ENCODE measurements at regions not wholly inside any gene's neighbourhood (a gene's known extent, or its start where the extent isn't known, plus 50 kb on each side); places are given as distances from the start of the nearest gene placed in this dataset.

- POLR2A ChIA-PET = no interaction called here
- CTCF ChIA-PET = no interaction called here
- DNase-seq (ENCODE audit: low read depth, low spot score) = no peak
- TF ChIP-seq CTCF (IDR thresholded peaks at IDR 0.05; ENCODE audit: insufficient read depth, low read length, missing control alignments) = no peak
- no peak overlapping the region for H3K4me3 ChIP-seq (ENCODE audit: low read depth, low read length)
These were observed 341.9 kb upstream of the CHRM2 start for GRCh38 chr7:136526408-136527105.

GRCh38 chr7:136523571-136523970 lies 344.9 kb upstream of the CHRM2 start:
- POLR2A ChIA-PET = no interaction called here
- TF ChIP-seq CTCF (IDR thresholded peaks at IDR 0.05; ENCODE audit: insufficient read depth, low read length, missing control alignments) = no peak
- CTCF ChIA-PET = no interaction called here
- DNase-seq (ENCODE audit: low read depth, low spot score) = no peak
- no peak overlapping the region for H3K4me3 ChIP-seq (ENCODE audit: low read depth, low read length)

- ChIA-PET CTCF (no interaction called here), POLR2A (no interaction called here)
- DNase-seq (ENCODE audit: low read depth, low spot score) = no peak
- TF ChIP-seq CTCF (IDR thresholded peaks at IDR 0.05; ENCODE audit: insufficient read depth, low read length, missing control alignments) = no peak
- H3K4me3 ChIP-seq (ENCODE audit: low read depth, low read length) = no peak overlapping the region
These were observed 350.5 kb upstream of the CHRM2 start for GRCh38 chr7:136517971-136518370.

GRCh38 chr7:136514776-136515175 lies 353.7 kb upstream of the CHRM2 start:
- DNase-seq (ENCODE audit: low read depth, low spot score) = no peak
- no peak for TF ChIP-seq CTCF (IDR thresholded peaks at IDR 0.05; ENCODE audit: insufficient read depth, low read length, missing control alignments)
- ChIA-PET CTCF (no interaction called here), POLR2A (no interaction called here)
- H3K4me3 ChIP-seq (ENCODE audit: low read depth, low read length) = no peak overlapping the region

- ChIA-PET POLR2A (no interaction called here), CTCF (no interaction called here)
- no peak overlapping the region for H3K4me3 ChIP-seq (ENCODE audit: low read depth, low read length)
- TF ChIP-seq CTCF (IDR thresholded peaks at IDR 0.05; ENCODE audit: insufficient read depth, low read length, missing control alignments) = no peak
- no peak for DNase-seq (ENCODE audit: low read depth, low spot score)
These were observed 354.7 kb upstream of the CHRM2 start for GRCh38 chr7:136513744-136514143.

- ChIA-PET CTCF (no interaction called here), POLR2A (no interaction called here)
- no peak overlapping the region for H3K4me3 ChIP-seq (ENCODE audit: low read depth, low read length)
- DNase-seq (ENCODE audit: low read depth, low spot score) = no peak
- no peak for TF ChIP-seq CTCF (IDR thresholded peaks at IDR 0.05; ENCODE audit: insufficient read depth, low read length, missing control alignments)
These were observed 359.0 kb upstream of the CHRM2 start for GRCh38 chr7:136509466-136509865.
